ENCODE measurements at regions not wholly inside any gene's neighbourhood (a gene's known extent, or its start where the extent isn't known, plus 50 kb on each side); places are given as distances from the start of the nearest gene placed in this dataset.

DNA sequence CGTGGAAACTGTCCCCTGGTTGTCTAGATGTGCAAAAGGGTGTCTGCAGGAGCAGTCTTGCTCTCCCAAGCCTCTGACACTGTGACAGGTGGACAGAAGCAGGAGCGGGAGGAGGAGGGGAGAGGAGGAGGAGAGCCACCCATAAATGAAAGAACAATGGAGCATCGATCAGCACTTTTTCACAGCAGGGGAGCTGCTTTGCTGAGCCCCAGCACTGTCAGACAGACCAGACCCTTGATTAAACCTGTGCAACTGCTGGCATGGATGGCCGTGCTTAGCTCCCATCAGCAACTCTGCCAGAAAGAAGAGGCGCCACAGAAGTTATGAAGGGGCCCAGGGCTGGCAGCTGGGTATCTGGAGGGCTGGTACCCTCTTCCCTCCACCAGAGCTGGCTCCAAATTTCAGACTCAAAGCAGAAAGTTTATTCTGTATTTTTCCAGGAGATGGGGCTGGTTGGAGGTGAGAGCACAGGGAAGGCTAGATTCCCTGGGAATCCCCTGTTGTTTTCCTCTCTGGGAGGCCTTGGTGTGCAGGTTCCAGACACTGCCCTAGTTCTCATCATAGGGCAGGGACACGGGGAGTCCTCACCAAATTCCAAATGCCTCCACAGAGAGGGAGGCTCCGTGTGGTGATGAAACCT is 1192.2 kb downstream of the UQCRFS1 start:
- WGBS, 3 donors, result 38 to 67% (median 52%) methylated on average over 6 to 7 of the region's 7 CpGs
- H3K27ac ChIP-seq (ENCODE audit: low read depth, low read length), result no peak overlapping the region

GRCh38 chr19:28019901-28020300 is 1193.0 kb downstream of the UQCRFS1 start:
- no peak overlapping the region for H3K27ac ChIP-seq (ENCODE audit: low read depth, low read length)
- WGBS, 3 donors, result 74 to 76% (median 74%) methylated on average over 7 of the region's 7 CpGs

GRCh38 chr19:28019371-28019770 is 1193.6 kb downstream of the UQCRFS1 start:
- WGBS, 3 donors, result 59 to 74% (median 69%) methylated on average over 7 of the region's 7 CpGs
- H3K27ac ChIP-seq (ENCODE audit: low read depth, low read length), result no peak overlapping the region

GRCh38 chr19:28018499-28018898 is 1194.5 kb downstream of the UQCRFS1 start:
- H3K27ac ChIP-seq (ENCODE audit: low read depth, low read length), result no peak overlapping the region
- WGBS, 3 donors, result 19 to 52% (median 45%) methylated on average over 5 of the region's 5 CpGs

GRCh38 chr19:28014615-28015405 is 1198.1 kb downstream of the UQCRFS1 start:
- WGBS, 3 donors, result 79 to 88% (median 85%) methylated on average over 8 of the region's 8 CpGs
- no peak overlapping the region for H3K27ac ChIP-seq (ENCODE audit: low read depth, low read length)

DNA sequence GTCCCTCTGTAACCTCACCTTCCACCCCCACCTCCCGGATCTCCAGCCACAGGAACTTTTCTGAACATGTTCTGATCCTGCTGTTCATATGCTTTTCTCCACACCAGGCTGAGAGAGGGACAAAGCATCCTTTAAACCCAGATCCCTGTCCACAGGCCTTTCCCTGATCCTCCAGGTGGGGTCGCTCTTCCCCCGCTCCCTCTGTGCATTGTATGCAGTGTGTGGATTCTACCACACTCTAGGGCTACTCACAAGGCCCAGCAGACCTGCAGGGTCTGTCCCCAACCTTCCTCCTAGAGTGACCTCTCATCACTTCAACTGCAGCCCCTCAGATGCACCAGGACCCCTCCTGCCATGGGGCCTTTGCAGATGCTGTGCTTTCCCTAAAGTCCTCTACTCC is 1200.6 kb downstream of the UQCRFS1 start:
- WGBS, 3 donors, result 71 to 80% (median 74%) methylated on average over 3 of the region's 3 CpGs

DNA sequence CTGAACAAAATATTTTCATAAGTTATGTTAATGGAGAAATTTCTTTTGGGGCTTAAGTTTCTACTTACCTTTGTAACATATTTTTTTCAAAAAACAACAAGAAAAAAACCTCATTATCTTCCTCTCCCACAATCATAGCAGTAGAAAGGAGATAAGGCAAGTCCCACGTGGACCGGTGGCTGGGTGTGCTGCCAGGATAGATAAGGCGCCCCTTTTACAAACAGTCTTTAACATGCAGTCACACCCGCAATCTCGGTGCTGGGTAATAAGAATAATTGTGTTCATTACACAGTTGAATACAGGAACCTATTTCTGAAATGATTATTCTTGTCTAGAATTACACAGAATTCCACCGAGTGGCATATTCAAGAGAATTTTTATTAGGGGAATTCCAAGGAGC is 1202.3 kb downstream of the UQCRFS1 start:
- WGBS, 3 donors, result 22 to 53% (median 49%) methylated on average over 6 of the region's 6 CpGs
- H3K27ac ChIP-seq (ENCODE audit: low read depth, low read length), result no peak overlapping the region

More for the DNA sequence above, 1200.6 kb downstream of the UQCRFS1 start:
- no peak overlapping the region for H3K27ac ChIP-seq (ENCODE audit: low read depth, low read length)

- H3K27ac ChIP-seq (ENCODE audit: low read depth, low read length), result no peak overlapping the region
- WGBS, 3 donors, result 44 to 66% (median 58%) methylated on average over 4 of the region's 4 CpGs
Measured at GRCh38 chr19:28009696-28010095, 1203.3 kb downstream of the UQCRFS1 start.

DNA sequence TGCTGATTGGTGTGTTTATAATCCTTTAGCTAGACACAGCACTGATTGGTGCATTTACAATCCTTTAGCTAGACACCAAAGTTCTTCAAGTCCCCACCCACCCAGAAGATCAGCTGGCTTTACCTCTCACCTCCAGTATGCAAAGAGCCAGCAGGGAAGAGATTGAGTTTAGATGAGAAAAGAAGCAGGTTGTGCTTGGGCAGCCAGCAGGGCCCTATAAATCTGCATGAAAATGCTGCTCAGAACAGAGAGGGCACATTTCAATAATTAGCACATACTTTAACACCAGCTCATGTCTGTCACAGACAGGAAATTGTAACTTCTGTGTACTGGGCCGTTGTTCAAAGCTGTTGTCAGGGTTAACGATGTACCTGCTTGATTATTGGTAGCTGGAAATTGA is 1204.3 kb downstream of the UQCRFS1 start:
- 67 to 79% (median 67%) methylated on average over 2 of the region's 2 CpGs for WGBS, 3 donors

GRCh38 chr19:28003543-28003942 is 1209.4 kb downstream of the UQCRFS1 start:
- WGBS, 3 donors, result 85 to 94% (median 93%) methylated on average over 1 of the region's 1 CpG
- H3K27ac ChIP-seq (ENCODE audit: low read depth, low read length), result no peak overlapping the region

More for the DNA sequence above, 1204.3 kb downstream of the UQCRFS1 start:
- H3K27ac ChIP-seq (ENCODE audit: low read depth, low read length), result no peak overlapping the region

DNA sequence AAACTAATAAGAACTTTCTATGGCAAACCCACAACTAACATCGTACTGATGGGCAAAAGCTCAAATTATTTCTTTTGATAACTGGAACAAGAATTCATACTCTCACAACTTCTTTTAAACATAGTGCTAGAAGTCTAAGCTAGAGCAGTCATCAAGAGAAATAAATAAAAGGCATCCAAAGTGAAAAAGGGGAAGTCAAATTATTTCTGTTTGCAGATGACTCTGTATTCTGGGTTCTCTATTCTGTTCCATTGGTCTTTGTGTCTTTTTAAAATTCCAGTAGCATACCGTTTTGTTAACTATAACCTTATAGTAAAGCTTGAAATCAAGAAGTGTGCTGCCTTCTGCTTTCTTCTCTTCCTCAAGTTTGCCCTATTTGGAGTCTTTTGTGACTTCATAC is 1215.9 kb downstream of the UQCRFS1 start:
- H3K27ac ChIP-seq (ENCODE audit: low read depth, low read length), result no peak overlapping the region
- WGBS, 3 donors, result 80 to 86% (median 80%) methylated on average over 2 of the region's 2 CpGs

GRCh38 chr19:27993619-27994570 is 1219.1 kb downstream of the UQCRFS1 start:
- H3K27ac ChIP-seq (ENCODE audit: low read depth, low read length), result no peak overlapping the region
- 45 to 54% (median 54%) methylated on average over 6 of the region's 6 CpGs for WGBS, 3 donors

DNA sequence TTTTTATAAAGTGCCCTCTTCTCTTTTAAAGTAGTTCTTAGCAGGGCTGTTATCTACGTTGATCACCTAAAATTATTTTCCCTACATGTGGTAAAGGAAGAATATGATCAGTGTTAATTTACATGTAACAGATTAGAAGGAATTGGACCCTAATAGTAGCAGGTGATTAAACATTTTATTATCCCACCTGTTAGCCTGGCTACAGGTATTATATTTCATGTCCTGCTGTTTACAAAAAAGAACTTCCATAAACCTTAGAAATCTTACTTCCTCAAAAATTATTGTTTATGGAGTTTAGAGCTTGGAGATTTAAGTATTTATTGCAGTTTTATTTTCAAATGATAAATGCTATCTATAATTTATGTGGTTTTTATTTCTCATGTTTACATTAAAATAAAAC is 1226.7 kb downstream of the UQCRFS1 start:
- H3K27ac ChIP-seq (ENCODE audit: low read depth, low read length), result no peak overlapping the region
- WGBS, 3 donors, result 54 to 79% (median 79%) methylated on average over 1 of the region's 1 CpG

DNA sequence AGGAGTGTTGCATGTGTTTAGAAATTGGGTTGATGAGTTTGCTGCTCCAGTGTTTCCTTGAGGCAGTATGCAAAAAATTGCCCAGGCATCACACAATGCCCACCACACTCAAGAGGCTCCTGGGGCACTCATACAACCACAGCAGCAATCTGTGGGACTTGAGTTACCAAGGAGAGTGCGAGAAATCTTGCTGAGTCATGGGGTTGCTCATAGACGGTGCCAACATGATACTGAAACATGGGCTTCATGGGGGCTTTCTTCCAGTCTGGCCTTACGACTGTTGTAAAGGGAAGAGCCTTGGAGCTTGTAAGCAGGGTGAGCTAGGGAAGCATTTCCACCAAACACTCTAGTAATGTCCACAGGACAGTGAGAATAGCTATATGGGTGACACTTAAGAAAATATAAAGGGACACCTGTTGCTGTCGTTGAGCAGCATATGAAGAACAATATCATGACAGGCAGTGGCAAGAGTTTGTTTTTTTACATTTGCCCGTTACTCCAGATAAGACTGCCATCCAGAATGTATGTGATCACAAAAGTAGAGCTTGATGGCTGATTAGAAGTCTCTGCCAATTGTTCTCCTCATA is 1237.4 kb downstream of the UQCRFS1 start:
- no peak overlapping the region for H3K27ac ChIP-seq (ENCODE audit: low read depth, low read length)
- WGBS, 3 donors, result 68 to 82% (median 77%) methylated on average over 5 of the region's 5 CpGs

DNA sequence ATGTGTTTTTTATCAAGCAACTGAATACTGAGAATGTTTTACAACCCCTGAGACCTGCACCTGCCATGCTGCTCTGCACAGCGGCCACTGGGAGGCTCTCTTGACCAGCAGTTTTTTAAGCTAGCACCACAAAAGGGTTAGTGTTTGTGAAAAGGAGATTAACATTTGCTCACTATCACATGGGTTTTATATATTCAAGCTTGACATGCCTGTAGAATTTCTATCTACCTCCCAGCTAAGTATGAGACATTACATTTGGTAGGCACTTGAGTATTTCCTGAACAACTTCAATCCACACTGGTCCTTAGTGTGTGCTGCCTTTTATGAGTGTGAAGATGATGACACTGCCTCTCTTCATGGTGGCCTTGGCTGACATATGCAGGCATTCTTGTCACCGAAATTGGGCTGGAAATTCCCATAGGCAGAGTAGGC is 1238.9 kb downstream of the UQCRFS1 start:
- WGBS, 3 donors, result 18 to 25% (median 23%) methylated on average over 2 of the region's 2 CpGs
- H3K27ac ChIP-seq (ENCODE audit: low read depth, low read length), result no peak overlapping the region

GRCh38 chr19:27972291-27973040 is 1240.5 kb downstream of the UQCRFS1 start:
- H3K27ac ChIP-seq (ENCODE audit: low read depth, low read length), result no peak overlapping the region
- 50 to 52% (median 51%) methylated on average over 5 of the region's 5 CpGs for WGBS, 3 donors

DNA sequence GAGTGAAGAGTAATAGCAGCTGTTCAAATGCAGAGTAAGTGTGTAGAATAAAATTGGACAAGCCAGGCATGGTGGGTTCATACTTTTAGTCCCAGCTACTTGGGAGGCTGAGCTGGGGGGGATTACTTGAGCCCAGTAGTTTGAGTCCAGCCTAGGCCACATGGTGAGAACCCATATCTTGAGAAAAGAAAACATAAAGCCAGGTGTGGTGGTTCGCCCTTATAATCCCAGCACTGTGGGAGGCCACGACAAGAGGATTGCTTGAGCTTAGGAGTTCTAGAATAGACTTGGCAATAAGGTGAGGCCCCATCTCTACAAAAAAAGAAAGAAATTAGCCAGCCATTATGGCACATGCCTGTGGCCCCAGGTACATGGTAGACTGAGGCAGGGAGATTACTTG is 1241.1 kb downstream of the UQCRFS1 start:
- WGBS, 3 donors, result 50 to 92% (median 85%) methylated on average over 2 of the region's 2 CpGs
- H3K27ac ChIP-seq (ENCODE audit: low read depth, low read length), result no peak overlapping the region

GRCh38 chr19:27971071-27971470 is 1241.9 kb downstream of the UQCRFS1 start:
- H3K27ac ChIP-seq (ENCODE audit: low read depth, low read length), result no peak overlapping the region
- 71 to 80% (median 80%) methylated on average over 5 of the region's 5 CpGs for WGBS, 3 donors
